HEK293 (cell line): ENCODE measurements at regions not wholly inside any gene's neighbourhood (a gene's known extent, or its start where the extent isn't known, plus 50 kb on each side); places are given as distances from the start of the nearest gene placed in this dataset.

Source experiments
- CTCF ChIA-PET: fragments of 350-600 bp; formaldehyde crosslinking; extraction: SDS; loops from one replicate; lab custom pipeline; 2021; ENCODE audit warnings: antibody characterized with exemption; lab: Yijun Ruan, JAX
- POLR2A ChIA-PET: fragments of 300-600 bp; formaldehyde crosslinking; extraction: SDS; loops from one replicate; lab custom pipeline; 2020; ENCODE audit warnings: antibody characterized with exemption, inconsistent platforms; lab: Yijun Ruan, JAX
- H3K27ac ChIP-seq: fragments of 200-500 bp; sonication (Bioruptor generic); 2 replicates; pipeline ENCODE4 v1.5.1; 2014; ENCODE audit warnings: low read depth, low read length, control low read depth, inconsistent platforms; ENCODE audit errors: extremely low read depth
- H3K36me3 ChIP-seq, 2 experiments: fragments of 200-500 bp in 1 of 2; sonication (Bioruptor generic) in 1 of 2; 1 replicate in 1 of 2; 2 replicates in 1 of 2; pipeline ENCODE4 v1.5.1; 2014 to 2017; ENCODE audit warnings: inconsistent platforms in 2 of 2, low read length in 2 of 2; ENCODE audit not compliant: control insufficient read depth in 2 of 2, insufficient read depth in 1 of 2
- H3K4me1 ChIP-seq: fragments of 200-500 bp; sonication (Bioruptor generic); 2 replicates; pipeline ENCODE4 v1.5.1; 2014; ENCODE audit warnings: mild to moderate bottlenecking, low read length, inconsistent platforms; ENCODE audit not compliant: control insufficient read depth, insufficient read depth
- H3K4me3 ChIP-seq: 2 replicates; pipeline ENCODE4 v1.5.1; 2011; ENCODE audit warnings: low read depth, mild to moderate bottlenecking, control low read depth, low read length, moderate library complexity
- H3K9me3 ChIP-seq: fragments of 200-500 bp; sonication (Bioruptor generic); 2 replicates; pipeline ENCODE4 v1.5.1; 2014; ENCODE audit warnings: low read depth, low read length, inconsistent platforms; ENCODE audit not compliant: control insufficient read depth, insufficient read depth
- HOXC10 ChIP-seq: sonication (generic); formaldehyde crosslinking; IDR thresholded peaks from 2 replicates; pipeline ENCODE4 v1.8.1; 2023; ENCODE audit warnings: mild to moderate bottlenecking, missing genetic modification reagents
- SALL2 ChIP-seq: fragments of 450-650 bp; formaldehyde crosslinking; IDR thresholded peaks from 2 replicates; pipeline ENCODE4 v1.5.0; 2017; ENCODE audit warnings: missing biosample characterization, mild to moderate bottlenecking, missing genetic modification characterization, borderline replicate concordance
- ZBTB7A ChIP-seq: fragments of 450-650 bp; formaldehyde crosslinking; IDR thresholded peaks from 2 replicates; pipeline ENCODE4 v1.5.1; 2016; ENCODE audit warnings: low read depth, missing biosample characterization, missing genetic modification characterization
- ZNF350 ChIP-seq: fragments of 450-650 bp; formaldehyde crosslinking; IDR thresholded peaks from 2 replicates; pipeline ENCODE4 v1.5.0; 2017; ENCODE audit warnings: missing biosample characterization, mild to moderate bottlenecking, missing genetic modification characterization
- ZNF449 ChIP-seq: fragments of 450-650 bp; formaldehyde crosslinking; IDR thresholded peaks from 2 replicates; pipeline ENCODE4 v1.5.1; 2017; ENCODE audit warnings: missing biosample characterization, mild to moderate bottlenecking, missing genetic modification characterization, moderate library complexity
- ZNF645 ChIP-seq: fragments of 450-650 bp; formaldehyde crosslinking; IDR thresholded peaks from 2 replicates; pipeline ENCODE4; 2016; ENCODE audit warnings: missing biosample characterization, missing genetic modification characterization
- ZNF701 ChIP-seq: fragments of 450-650 bp; formaldehyde crosslinking; IDR thresholded peaks from 2 replicates; pipeline ENCODE4 v1.5.1; 2016; ENCODE audit warnings: missing biosample characterization, missing genetic modification characterization
- ZNF76 ChIP-seq: fragments of 450-650 bp; formaldehyde crosslinking; IDR thresholded peaks from 2 replicates; pipeline ENCODE4; 2016; ENCODE audit warnings: low read depth, missing biosample characterization, missing genetic modification characterization, borderline replicate concordance
- TF ChIP-seq, protein P1 (sequence below): fragments of 450-650 bp; formaldehyde crosslinking; IDR thresholded peaks from 2 replicates; pipeline ENCODE4 v1.5.1; 2016; ENCODE audit warnings: missing biosample characterization, missing genetic modification characterization
- TF ChIP-seq, protein P2 (sequence below): fragments of 450-650 bp; formaldehyde crosslinking; IDR thresholded peaks from 2 replicates; pipeline ENCODE4 v1.5.1; 2017; ENCODE audit warnings: missing biosample characterization, missing genetic modification characterization
- TF ChIP-seq, protein P3 (sequence below): fragments of 450-650 bp; formaldehyde crosslinking; IDR thresholded peaks from 2 replicates; pipeline ENCODE4 v1.5.1; 2016; ENCODE audit warnings: missing biosample characterization, missing genetic modification characterization, borderline replicate concordance
- TF ChIP-seq, protein P4 (sequence below): fragments of 450-650 bp; IDR thresholded peaks from 2 replicates; pipeline ENCODE4 v1.5.1; 2018; ENCODE audit warnings: missing biosample characterization, mild to moderate bottlenecking, missing genetic modification characterization

DNA sequence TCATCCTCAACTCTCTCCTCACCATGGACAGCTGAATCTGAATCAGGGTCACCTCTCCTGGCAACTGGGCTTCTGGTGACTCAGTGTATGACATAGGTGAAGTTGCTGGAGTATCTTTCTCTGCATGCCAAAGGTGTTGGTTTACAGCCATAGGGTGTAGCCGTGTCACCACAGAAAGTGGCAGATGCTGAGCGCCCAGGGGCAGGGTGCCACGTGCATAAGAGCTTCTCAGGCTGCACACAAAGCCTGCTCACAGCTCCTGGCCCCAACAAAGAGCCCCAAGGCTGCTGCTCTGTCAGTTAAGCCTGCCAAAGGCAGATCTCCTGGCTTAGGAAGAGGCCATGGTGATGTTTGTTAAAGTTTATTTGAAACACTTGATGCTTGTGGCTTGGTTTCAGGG is 297.7 kb upstream of the WWC1 start:
- H3K4me3 ChIP-seq: no peak overlapping the region
- TF ChIP-seq ZNF449 (tag by site-specific recombination): no peak
- TF ChIP-seq, protein P1, sequence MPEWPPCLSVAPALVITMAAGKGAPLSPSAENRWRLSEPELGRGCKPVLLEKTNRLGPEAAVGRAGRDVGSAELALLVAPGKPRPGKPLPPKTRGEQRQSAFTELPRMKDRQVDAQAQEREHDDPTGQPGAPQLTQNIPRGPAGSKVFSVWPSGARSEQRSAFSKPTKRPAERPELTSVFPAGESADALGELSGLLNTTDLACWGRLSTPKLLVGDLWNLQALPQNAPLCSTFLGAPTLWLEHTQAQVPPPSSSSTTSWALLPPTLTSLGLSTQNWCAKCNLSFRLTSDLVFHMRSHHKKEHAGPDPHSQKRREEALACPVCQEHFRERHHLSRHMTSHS (tag by site-specific recombination): no peak
- TF ChIP-seq, protein P2, sequence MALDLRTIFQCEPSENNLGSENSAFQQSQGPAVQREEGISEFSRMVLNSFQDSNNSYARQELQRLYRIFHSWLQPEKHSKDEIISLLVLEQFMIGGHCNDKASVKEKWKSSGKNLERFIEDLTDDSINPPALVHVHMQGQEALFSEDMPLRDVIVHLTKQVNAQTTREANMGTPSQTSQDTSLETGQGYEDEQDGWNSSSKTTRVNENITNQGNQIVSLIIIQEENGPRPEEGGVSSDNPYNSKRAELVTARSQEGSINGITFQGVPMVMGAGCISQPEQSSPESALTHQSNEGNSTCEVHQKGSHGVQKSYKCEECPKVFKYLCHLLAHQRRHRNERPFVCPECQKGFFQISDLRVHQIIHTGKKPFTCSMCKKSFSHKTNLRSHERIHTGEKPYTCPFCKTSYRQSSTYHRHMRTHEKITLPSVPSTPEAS (tag by site-specific recombination): no peak
- TF ChIP-seq ZBTB7A (tag by site-specific recombination): no peak
- no peak for TF ChIP-seq ZNF76 (tag by site-specific recombination)
- no peak for TF ChIP-seq HOXC10
- CTCF ChIA-PET: interaction anchor here (1.2 kb wide), 1 partner anchor 54 kb away, joined by 3 read pairs; no protein-coding TSS in a partner anchor

GRCh38 chr5:167995844-167996425 is 295.5 kb upstream of the WWC1 start:
- CTCF ChIA-PET: no interaction called here
- POLR2A ChIA-PET: no interaction called here
- TF ChIP-seq, protein P3, sequence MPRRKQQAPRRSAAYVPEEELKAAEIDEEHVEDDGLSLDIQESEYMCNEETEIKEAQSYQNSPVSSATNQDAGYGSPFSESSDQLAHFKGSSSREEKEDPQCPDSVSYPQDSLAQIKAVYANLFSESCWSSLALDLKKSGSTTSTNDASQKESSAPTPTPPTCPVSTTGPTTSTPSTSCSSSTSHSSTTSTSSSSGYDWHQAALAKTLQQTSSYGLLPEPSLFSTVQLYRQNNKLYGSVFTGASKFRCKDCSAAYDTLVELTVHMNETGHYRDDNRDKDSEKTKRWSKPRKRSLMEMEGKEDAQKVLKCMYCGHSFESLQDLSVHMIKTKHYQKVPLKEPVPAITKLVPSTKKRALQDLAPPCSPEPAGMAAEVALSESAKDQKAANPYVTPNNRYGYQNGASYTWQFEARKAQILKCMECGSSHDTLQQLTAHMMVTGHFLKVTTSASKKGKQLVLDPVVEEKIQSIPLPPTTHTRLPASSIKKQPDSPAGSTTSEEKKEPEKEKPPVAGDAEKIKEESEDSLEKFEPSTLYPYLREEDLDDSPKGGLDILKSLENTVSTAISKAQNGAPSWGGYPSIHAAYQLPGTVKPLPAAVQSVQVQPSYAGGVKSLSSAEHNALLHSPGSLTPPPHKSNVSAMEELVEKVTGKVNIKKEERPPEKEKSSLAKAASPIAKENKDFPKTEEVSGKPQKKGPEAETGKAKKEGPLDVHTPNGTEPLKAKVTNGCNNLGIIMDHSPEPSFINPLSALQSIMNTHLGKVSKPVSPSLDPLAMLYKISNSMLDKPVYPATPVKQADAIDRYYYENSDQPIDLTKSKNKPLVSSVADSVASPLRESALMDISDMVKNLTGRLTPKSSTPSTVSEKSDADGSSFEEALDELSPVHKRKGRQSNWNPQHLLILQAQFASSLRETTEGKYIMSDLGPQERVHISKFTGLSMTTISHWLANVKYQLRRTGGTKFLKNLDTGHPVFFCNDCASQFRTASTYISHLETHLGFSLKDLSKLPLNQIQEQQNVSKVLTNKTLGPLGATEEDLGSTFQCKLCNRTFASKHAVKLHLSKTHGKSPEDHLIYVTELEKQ (tag by site-specific recombination): no peak
- TF ChIP-seq, protein P4, sequence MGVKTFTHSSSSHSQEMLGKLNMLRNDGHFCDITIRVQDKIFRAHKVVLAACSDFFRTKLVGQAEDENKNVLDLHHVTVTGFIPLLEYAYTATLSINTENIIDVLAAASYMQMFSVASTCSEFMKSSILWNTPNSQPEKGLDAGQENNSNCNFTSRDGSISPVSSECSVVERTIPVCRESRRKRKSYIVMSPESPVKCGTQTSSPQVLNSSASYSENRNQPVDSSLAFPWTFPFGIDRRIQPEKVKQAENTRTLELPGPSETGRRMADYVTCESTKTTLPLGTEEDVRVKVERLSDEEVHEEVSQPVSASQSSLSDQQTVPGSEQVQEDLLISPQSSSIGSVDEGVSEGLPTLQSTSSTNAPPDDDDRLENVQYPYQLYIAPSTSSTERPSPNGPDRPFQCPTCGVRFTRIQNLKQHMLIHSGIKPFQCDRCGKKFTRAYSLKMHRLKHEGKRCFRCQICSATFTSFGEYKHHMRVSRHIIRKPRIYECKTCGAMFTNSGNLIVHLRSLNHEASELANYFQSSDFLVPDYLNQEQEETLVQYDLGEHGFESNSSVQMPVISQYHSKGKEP: no peak
- TF ChIP-seq ZNF701 (tag by site-specific recombination) (no peak), ZNF645 (no peak), ZBTB7A (tag by site-specific recombination) (no peak), ZNF350 (tag by site-specific recombination) (no peak), SALL2 (tag by site-specific recombination) (no peak)
- TF ChIP-seq, all 188 proteins: peak for 0
- no peaks in the 10 kb centered on the region for H3K9me3 ChIP-seq
- no peak overlapping the region for H3K4me3 ChIP-seq
- no peaks in the 10 kb centered on the region for H3K4me1 ChIP-seq
- no peak overlapping the region for H3K27ac ChIP-seq
- no peaks in the 10 kb centered on the region for H3K36me3 ChIP-seq

More for the DNA sequence above, 297.7 kb upstream of the WWC1 start:
- Histone ChIP-seq H3K36me3 (no peaks in the 10 kb centered on the region), H3K4me1 (no peaks in the 10 kb centered on the region), H3K9me3 (no peaks in the 10 kb centered on the region), H3K27ac (no peak overlapping the region)
- POLR2A ChIA-PET: no interaction called here
